NCI-H748 (cell line): ENCODE measurements at regions not wholly inside any gene's neighbourhood (a gene's known extent, or its start where the extent isn't known, plus 50 kb on each side); places are given as distances from the start of the nearest gene placed in this dataset.
A peak's percentile ranks its signal among the peaks of the same experiment; 100 is the strongest.

Source experiments
- DNase-seq: peaks from one replicate; lab custom pipeline; 2025; ENCODE audit not compliant: unreplicated experiment; lab: John Stamatoyannopoulos, UW

- DNase-seq: no peak
These were observed 49.9 kb downstream of the CNTN3 start for GRCh38 chr3:74564560-74564959.

- DNase-seq: no peak
These were observed 51.7 kb downstream of the CNTN3 start for GRCh38 chr3:74562558-74563269.

DNA sequence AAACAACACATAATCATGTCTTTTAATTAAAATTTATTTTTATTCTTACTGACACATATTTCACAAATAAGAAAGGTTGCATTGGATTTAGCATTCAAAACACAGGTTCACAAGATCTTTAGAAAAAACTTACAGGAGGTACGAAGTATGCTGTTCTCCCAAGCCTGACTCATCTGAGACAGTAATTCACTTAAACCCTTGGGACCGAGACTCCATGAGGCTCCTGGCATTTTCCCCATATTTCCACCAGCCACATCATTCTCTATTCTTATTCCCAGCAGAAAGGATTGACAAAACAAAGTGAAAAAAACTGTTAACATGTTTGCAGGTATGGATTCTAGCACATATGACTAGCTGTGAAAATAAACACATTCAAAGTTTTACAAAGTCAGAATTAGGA, 52.6 kb downstream of the CNTN3 start:
- DNase-seq: peak; percentile 24

DNA sequence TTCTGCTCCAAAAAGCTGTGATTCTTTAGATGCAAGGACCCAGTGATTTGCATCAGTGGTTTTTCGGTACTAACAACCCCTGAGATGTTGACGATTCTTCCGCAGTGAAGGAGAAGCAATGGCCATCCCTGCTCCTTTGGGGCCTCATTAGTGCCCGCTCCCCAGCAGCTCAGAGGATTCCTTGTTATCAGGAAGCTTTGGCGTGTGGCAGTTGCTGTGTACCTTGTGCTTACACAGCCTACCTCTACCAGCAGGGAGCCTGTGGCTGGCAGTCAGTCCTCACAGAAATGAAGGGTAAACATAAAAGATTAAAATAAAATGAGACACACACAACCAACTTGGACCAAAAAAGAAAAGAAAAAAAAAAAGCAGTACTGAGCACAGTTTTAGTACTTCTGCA, 55.2 kb downstream of the CNTN3 start:
- peak; percentile 55 for DNase-seq

DNA sequence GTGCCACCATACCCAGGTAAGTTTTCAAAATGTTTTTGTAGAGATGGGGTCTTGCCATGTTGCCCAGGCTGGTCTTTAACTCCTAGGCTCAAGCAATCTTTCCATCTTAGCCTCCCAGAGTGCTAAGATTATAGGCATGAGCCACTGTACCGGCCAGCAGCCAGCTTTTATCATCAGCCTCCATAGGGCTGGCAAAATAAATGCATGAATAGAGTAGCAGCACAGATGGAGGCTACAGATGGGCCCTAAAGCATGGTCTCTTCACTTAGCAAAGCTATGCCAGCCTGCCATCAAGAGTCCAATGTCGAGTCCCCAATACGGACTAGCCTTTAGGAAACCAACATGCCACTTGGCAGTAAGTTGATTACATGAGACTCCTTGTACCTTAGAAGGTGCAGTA, 63.8 kb downstream of the CNTN3 start:
- no peak for DNase-seq

DNA sequence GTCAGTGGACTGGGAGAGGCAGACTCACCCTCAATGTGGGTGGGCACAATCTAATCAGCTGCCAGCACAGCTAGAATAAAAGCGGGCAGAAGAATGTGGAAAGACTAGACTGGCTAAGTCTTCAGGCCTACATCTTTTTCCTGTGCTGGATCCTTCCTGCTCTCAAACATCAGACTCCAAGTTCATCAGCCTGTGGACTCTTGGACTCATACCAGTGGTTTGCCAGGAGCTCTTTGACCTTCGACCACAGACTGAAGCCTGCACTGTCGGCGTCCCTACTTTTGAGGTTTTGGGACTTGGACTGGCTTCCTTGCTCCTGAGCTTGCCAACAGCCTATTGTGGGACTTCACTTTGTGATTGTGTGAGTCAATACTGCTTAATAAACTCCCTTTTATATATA, 68.0 kb downstream of the CNTN3 start:
- no peak for DNase-seq

GRCh38 chr3:74542441-74542840, 72.0 kb downstream of the CNTN3 start:
- no peak for DNase-seq

- no peak for DNase-seq
These were observed 74.6 kb downstream of the CNTN3 start for GRCh38 chr3:74539876-74540275.

- DNase-seq: no peak
These were observed 75.8 kb downstream of the CNTN3 start for GRCh38 chr3:74538669-74539068.

DNA sequence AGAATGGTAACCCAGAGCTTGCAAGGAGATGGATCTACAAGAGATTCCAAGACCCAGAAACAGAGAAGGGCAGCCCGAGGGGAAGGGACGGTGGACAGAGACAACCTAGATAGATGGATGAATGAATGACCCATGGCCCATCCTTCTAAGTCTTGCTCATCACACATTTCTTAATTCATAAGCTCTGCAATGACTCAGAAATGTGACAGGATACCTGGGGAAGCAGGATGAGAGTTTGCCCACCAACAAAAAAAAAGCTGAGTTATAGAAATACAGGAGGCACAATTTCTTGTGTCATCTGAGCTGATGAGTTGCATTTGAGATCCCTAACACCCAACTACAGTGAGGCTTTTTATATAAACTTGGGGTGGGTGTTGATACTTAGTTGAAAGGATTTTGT, 76.6 kb downstream of the CNTN3 start:
- DNase-seq: no peak

GRCh38 chr3:74537164-74537563, 77.3 kb downstream of the CNTN3 start:
- DNase-seq: no peak

- DNase-seq: no peak
These were observed 79.2 kb downstream of the CNTN3 start for GRCh38 chr3:74535281-74535680.

- no peak for DNase-seq
These were observed 79.8 kb downstream of the CNTN3 start for GRCh38 chr3:74534611-74535010.

GRCh38 chr3:74532446-74532845, 82.0 kb downstream of the CNTN3 start:
- no peak for DNase-seq

- DNase-seq: no peak
These were observed 83.0 kb downstream of the CNTN3 start for GRCh38 chr3:74531491-74531890.

DNA sequence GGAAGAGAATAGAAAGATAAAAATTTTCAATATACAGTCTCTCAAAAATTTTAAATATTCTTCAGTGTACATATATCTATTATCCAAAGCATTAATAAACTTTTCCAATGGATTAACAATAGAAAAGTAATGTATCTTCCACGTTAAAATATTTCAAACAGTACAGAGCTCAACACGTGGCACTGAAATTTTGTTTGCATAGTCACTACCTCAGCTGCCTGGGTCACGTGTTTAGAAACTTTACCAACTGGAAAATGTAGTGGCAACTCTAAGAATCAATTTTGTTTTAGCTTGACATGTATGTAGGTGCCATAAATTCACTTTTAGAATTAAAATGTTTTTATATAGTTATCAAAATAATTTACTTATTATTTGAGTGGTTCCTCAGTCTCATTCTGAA, 85.3 kb downstream of the CNTN3 start:
- no peak for DNase-seq

- DNase-seq: no peak
These were observed 86.9 kb downstream of the CNTN3 start for GRCh38 chr3:74527566-74527965.

GRCh38 chr3:74523811-74524210, 90.6 kb downstream of the CNTN3 start:
- DNase-seq: no peak

DNA sequence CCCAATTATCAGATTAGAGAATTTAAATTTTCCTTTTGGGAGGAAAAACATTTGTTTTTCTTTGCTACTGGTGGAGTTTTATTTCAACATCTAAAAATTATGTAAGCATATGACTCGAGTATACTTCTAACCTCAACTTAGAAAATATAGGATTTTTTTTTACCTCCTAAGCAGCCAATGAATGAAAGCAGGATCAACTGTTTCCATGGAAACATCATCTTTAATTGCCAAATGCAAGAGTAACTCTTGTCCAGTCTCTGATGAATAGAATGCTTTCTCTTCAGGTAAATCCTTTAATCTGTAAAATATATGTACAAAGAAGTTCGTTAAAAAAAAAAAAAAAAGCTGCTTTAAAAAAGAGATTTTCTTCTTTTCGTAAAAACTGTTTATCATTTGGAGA, 93.6 kb downstream of the CNTN3 start:
- DNase-seq: peak; percentile 5

- no peak for DNase-seq
These were observed 95.8 kb downstream of the CNTN3 start for GRCh38 chr3:74518610-74519009.

- no peak for DNase-seq
These were observed 98.4 kb downstream of the CNTN3 start for GRCh38 chr3:74516019-74516418.

GRCh38 chr3:74515451-74515850, 99.0 kb downstream of the CNTN3 start:
- no peak for DNase-seq

- no peak for DNase-seq
These were observed 103.4 kb downstream of the CNTN3 start for GRCh38 chr3:74511078-74511477.
